Astrocyte (in vitro differentiated cells and primary cell): ENCODE measurements at regions not wholly inside any gene's neighbourhood (a gene's known extent, or its start where the extent isn't known, plus 50 kb on each side); places are given as distances from the start of the nearest gene placed in this dataset.

Experiments
- CTCF ChIP-seq: IDR thresholded peaks from 2 replicates; pipeline ENCODE4 v1.5.1; 2011; ENCODE audit warnings: low read depth, mild to moderate bottlenecking, inconsistent platforms, low read length, moderate library complexity; ENCODE audit not compliant: insufficient read depth
- EZH2 ChIP-seq: IDR thresholded peaks from 2 replicates; pipeline ENCODE4 v1.6.1; 2012; ENCODE audit warnings: mild to moderate bottlenecking, low read length, inconsistent platforms; ENCODE audit not compliant: insufficient read depth

- TF ChIP-seq CTCF: no peak
- TF ChIP-seq EZH2: no peak
These were observed 292.4 kb upstream of the USP24 start for GRCh38 chr1:55507578-55507931.
